ENCODE measurements at regions not wholly inside any gene's neighbourhood (a gene's known extent, or its start where the extent isn't known, plus 50 kb on each side); places are given as distances from the start of the nearest gene placed in this dataset.

DNA sequence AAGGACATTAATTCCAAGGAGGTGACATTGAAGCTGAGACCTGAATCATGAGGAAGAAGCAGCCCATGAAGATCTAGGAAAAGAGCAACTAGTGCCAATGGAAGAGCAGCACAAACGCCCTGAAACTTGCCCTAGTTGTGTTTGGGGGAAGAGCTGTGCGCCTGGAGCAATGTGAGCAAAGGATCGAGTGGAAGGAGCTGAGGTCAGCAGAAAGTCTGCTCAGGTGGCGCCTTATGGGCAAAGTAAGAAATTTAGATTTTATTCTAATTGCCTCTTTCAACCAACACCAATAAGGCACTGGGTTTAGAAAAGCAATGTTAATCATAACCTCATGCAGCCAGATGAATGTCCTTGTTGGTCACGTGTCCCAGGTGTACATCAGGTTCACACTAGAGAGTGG, 226.0 kb upstream of the THSD7B start:
- 18% methylated on average over 5 of the region's 5 CpGs for WGBS (ENCODE audit: low lambda C conversion rate)
- H3K79me2 ChIP-seq (ENCODE audit: insufficient read depth), result no peaks in the 10 kb centered on the region
- peaks cover 3% of the 10 kb centered on the region; the same call in 1 of the 2 replicates for H3K9me3 ChIP-seq
- H4K20me1 ChIP-seq (ENCODE audit: insufficient read depth), result no peaks in the 10 kb centered on the region
- no peak overlapping the region for H2AFZ ChIP-seq (ENCODE audit: low read depth)
- H3K9ac ChIP-seq, result no peak overlapping the region
- no peak overlapping the region for H3K4me2 ChIP-seq
- H3K27ac ChIP-seq (ENCODE audit: low read depth in 2 of 2, low read length in 1 of 2), result no peak overlapping the region
- no peak overlapping the region for H3K4me3 ChIP-seq (ENCODE audit: low read depth in 2 of 2, low read length in 1 of 2)
- ChIA-PET POLR2A (no interaction called here), CTCF (no interaction called here)
- H3K27me3 ChIP-seq (ENCODE audit: insufficient read depth), result no peaks in the 10 kb centered on the region
- no peaks in the 10 kb centered on the region for H3K36me3 ChIP-seq (replicated peaks in 1 of 2; ENCODE audit: control insufficient read depth in 1 of 2, insufficient read depth in 2 of 2, low read length in 1 of 2)
- no peaks in the 10 kb centered on the region for H3K4me1 ChIP-seq (ENCODE audit: control insufficient read depth in 1 of 2, insufficient read depth in 2 of 2, low read depth in 1 of 2, low read length in 1 of 2)
- DNase-seq, result no peak
- no peaks in the 10 kb centered on the region for H3K9me2 ChIP-seq
- no peak for TF ChIP-seq FOSL2 (IDR thresholded peaks at IDR 0.05; ENCODE audit: borderline replicate concordance, low read depth)
- TF ChIP-seq, protein P1, sequence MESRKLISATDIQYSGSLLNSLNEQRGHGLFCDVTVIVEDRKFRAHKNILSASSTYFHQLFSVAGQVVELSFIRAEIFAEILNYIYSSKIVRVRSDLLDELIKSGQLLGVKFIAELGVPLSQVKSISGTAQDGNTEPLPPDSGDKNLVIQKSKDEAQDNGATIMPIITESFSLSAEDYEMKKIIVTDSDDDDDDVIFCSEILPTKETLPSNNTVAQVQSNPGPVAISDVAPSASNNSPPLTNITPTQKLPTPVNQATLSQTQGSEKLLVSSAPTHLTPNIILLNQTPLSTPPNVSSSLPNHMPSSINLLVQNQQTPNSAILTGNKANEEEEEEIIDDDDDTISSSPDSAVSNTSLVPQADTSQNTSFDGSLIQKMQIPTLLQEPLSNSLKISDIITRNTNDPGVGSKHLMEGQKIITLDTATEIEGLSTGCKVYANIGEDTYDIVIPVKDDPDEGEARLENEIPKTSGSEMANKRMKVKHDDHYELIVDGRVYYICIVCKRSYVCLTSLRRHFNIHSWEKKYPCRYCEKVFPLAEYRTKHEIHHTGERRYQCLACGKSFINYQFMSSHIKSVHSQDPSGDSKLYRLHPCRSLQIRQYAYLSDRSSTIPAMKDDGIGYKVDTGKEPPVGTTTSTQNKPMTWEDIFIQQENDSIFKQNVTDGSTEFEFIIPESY (IDR thresholded peaks at IDR 0.05; ENCODE audit: borderline replicate concordance, low read depth), result no peak
- TF ChIP-seq TEAD4 (IDR thresholded peaks at IDR 0.05; ENCODE audit: borderline replicate concordance, insufficient read depth), result no peak
- no peak for TF ChIP-seq JUND (IDR thresholded peaks at IDR 0.05)
- TF ChIP-seq RAD21 (IDR thresholded peaks at IDR 0.05; ENCODE audit: low read length), result no peak
- TF ChIP-seq TCF12 (IDR thresholded peaks at IDR 0.05), result no peak
- TF ChIP-seq CHD2 (IDR thresholded peaks at IDR 0.05; ENCODE audit: low read length, partially characterized antibody), result no peak
- no peak for TF ChIP-seq GABPA (IDR thresholded peaks at IDR 0.05; ENCODE audit: low read depth)
- no peaks in the 10 kb centered on the region for H3F3A ChIP-seq (replicated peaks; ENCODE audit: insufficient read depth)

DNA sequence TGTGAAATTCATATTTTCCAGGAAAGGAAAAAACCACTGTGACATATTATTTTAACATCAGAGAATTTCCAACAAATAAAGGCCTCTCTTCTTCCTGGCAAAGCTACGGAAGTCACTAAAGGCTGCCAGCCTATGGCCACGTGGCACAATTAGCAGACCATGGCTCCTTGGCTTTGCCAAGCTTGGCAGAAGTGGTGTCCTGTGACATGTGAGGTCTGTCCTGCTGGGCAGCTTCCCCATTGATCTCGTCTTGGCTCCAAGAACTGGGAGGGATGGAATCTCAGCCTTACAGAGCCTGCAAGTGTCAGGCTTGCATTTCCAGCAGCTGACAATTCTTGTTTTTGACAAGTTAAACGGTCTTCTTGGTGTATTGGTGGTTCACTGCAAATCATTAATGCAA, 226.9 kb upstream of the THSD7B start:
- no peak overlapping the region for H3K27ac ChIP-seq (ENCODE audit: low read depth in 2 of 2, low read length in 1 of 2)
- no peak overlapping the region for H2AFZ ChIP-seq (ENCODE audit: low read depth)
- H3K9me3 ChIP-seq, result peaks cover 3% of the 10 kb centered on the region; the same call in 1 of the 2 replicates
- DNase-seq, result no peak
- H3K79me2 ChIP-seq (ENCODE audit: insufficient read depth), result no peaks in the 10 kb centered on the region
- H3K9ac ChIP-seq, result no peak overlapping the region
- ChIA-PET CTCF (interaction anchor here (0.5 kb wide), 1 partner anchor 328 kb away, joined by 3 read pairs; no protein-coding TSS in a partner anchor), POLR2A (no interaction called here)
- WGBS (ENCODE audit: low lambda C conversion rate), result 9% methylated on average over 4 of the region's 4 CpGs
- H3K9me2 ChIP-seq, result no peaks in the 10 kb centered on the region
- no peak overlapping the region for H3K4me2 ChIP-seq
- no peak overlapping the region for H3K4me3 ChIP-seq (ENCODE audit: low read depth in 2 of 2, low read length in 1 of 2)
- H4K20me1 ChIP-seq (ENCODE audit: insufficient read depth), result no peaks in the 10 kb centered on the region
- H3K4me1 ChIP-seq (ENCODE audit: control insufficient read depth in 1 of 2, insufficient read depth in 2 of 2, low read depth in 1 of 2, low read length in 1 of 2), result no peaks in the 10 kb centered on the region
- TF ChIP-seq SIN3A (IDR thresholded peaks at IDR 0.05; ENCODE audit: borderline replicate concordance, low read depth, low read length), result no peak
- TF ChIP-seq, protein P2, sequence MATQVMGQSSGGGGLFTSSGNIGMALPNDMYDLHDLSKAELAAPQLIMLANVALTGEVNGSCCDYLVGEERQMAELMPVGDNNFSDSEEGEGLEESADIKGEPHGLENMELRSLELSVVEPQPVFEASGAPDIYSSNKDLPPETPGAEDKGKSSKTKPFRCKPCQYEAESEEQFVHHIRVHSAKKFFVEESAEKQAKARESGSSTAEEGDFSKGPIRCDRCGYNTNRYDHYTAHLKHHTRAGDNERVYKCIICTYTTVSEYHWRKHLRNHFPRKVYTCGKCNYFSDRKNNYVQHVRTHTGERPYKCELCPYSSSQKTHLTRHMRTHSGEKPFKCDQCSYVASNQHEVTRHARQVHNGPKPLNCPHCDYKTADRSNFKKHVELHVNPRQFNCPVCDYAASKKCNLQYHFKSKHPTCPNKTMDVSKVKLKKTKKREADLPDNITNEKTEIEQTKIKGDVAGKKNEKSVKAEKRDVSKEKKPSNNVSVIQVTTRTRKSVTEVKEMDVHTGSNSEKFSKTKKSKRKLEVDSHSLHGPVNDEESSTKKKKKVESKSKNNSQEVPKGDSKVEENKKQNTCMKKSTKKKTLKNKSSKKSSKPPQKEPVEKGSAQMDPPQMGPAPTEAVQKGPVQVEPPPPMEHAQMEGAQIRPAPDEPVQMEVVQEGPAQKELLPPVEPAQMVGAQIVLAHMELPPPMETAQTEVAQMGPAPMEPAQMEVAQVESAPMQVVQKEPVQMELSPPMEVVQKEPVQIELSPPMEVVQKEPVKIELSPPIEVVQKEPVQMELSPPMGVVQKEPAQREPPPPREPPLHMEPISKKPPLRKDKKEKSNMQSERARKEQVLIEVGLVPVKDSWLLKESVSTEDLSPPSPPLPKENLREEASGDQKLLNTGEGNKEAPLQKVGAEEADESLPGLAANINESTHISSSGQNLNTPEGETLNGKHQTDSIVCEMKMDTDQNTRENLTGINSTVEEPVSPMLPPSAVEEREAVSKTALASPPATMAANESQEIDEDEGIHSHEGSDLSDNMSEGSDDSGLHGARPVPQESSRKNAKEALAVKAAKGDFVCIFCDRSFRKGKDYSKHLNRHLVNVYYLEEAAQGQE (IDR thresholded peaks at IDR 0.05; ENCODE audit: low read depth, low read length), result no peak
- no peak for TF ChIP-seq FOXM1 (IDR thresholded peaks at IDR 0.05; ENCODE audit: low read depth)
- no peak for TF ChIP-seq MXI1 (IDR thresholded peaks at IDR 0.05; ENCODE audit: low read depth, low read length)
- TF ChIP-seq, protein P3, sequence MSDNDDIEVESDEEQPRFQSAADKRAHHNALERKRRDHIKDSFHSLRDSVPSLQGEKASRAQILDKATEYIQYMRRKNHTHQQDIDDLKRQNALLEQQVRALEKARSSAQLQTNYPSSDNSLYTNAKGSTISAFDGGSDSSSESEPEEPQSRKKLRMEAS (IDR thresholded peaks at IDR 0.05; ENCODE audit: low read depth), result no peak
- TF ChIP-seq, protein P4, sequence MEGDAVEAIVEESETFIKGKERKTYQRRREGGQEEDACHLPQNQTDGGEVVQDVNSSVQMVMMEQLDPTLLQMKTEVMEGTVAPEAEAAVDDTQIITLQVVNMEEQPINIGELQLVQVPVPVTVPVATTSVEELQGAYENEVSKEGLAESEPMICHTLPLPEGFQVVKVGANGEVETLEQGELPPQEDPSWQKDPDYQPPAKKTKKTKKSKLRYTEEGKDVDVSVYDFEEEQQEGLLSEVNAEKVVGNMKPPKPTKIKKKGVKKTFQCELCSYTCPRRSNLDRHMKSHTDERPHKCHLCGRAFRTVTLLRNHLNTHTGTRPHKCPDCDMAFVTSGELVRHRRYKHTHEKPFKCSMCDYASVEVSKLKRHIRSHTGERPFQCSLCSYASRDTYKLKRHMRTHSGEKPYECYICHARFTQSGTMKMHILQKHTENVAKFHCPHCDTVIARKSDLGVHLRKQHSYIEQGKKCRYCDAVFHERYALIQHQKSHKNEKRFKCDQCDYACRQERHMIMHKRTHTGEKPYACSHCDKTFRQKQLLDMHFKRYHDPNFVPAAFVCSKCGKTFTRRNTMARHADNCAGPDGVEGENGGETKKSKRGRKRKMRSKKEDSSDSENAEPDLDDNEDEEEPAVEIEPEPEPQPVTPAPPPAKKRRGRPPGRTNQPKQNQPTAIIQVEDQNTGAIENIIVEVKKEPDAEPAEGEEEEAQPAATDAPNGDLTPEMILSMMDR (IDR thresholded peaks at IDR 0.05), result no peak
- TF ChIP-seq RFX5 (IDR thresholded peaks at IDR 0.05; ENCODE audit: low read length), result no peak
- TF ChIP-seq SMC3 (IDR thresholded peaks at IDR 0.05; ENCODE audit: low read depth, low read length), result no peak
- TF ChIP-seq GATA2 (CRISPR knock-in tag; IDR thresholded peaks at IDR 0.05), result no peak
- no peak for TF ChIP-seq POLR2AphosphoS5 (IDR thresholded peaks at IDR 0.05; ENCODE audit: low read depth, low read length)
- TF ChIP-seq, protein P5, sequence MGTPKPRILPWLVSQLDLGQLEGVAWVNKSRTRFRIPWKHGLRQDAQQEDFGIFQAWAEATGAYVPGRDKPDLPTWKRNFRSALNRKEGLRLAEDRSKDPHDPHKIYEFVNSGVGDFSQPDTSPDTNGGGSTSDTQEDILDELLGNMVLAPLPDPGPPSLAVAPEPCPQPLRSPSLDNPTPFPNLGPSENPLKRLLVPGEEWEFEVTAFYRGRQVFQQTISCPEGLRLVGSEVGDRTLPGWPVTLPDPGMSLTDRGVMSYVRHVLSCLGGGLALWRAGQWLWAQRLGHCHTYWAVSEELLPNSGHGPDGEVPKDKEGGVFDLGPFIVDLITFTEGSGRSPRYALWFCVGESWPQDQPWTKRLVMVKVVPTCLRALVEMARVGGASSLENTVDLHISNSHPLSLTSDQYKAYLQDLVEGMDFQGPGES (IDR thresholded peaks at IDR 0.05; ENCODE audit: low read depth, low read length), result no peak
- no peak for TF ChIP-seq ELF1 (IDR thresholded peaks at IDR 0.05)
- no peak for TF ChIP-seq FOSL2 (IDR thresholded peaks at IDR 0.05; ENCODE audit: borderline replicate concordance, low read depth)
- no peaks in the 10 kb centered on the region for H3K36me3 ChIP-seq (replicated peaks in 1 of 2; ENCODE audit: control insufficient read depth in 1 of 2, insufficient read depth in 2 of 2, low read length in 1 of 2)
- H3F3A ChIP-seq (replicated peaks; ENCODE audit: insufficient read depth), result no peaks in the 10 kb centered on the region
- H3K27me3 ChIP-seq (ENCODE audit: insufficient read depth), result no peaks in the 10 kb centered on the region
